ENCODE measurements at regions not wholly inside any gene's neighbourhood (a gene's known extent, or its start where the extent isn't known, plus 50 kb on each side); places are given as distances from the start of the nearest gene placed in this dataset.

DNA sequence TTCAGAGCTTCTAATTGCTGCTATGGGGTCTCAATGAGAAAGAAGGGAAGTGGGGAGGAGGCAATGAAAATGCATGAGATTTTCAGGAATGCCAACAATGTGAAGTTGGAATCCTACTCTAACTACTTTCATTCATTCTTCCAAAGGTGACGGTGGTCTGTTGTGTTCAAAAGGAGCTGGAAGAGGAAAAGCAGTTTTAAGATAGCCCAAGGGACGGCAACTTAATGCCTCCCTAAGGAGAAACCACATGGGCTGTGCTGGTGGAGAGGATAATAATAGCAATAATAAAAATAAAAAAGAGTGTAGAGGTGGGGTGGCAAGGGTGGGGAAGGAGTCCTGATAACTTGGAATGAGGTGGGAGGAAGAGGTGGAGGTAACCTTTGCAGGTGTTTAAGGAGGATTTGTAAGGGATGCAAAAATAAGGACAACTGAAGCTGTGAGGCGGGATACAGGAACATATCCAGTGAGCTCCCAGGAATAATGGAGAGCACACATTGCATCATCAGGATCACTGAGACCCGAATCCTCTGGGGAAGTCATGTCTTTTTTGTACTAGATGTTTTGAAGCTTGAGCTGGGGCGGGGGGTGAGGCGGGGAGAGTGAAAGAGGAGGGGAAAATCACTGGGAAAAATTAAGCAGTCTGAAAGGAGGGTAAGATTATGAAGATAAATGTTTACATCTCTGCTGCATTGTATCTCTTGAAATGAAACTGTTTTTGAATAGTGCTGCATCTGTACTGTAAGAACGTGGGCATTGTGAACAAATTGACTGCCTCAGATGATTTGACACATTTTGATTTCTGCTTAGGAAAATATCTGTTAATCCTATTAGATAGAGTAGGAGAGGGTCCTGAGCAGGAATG, 120.1 kb upstream of the TMEM161B start:
- TF ChIP-seq, protein P1, sequence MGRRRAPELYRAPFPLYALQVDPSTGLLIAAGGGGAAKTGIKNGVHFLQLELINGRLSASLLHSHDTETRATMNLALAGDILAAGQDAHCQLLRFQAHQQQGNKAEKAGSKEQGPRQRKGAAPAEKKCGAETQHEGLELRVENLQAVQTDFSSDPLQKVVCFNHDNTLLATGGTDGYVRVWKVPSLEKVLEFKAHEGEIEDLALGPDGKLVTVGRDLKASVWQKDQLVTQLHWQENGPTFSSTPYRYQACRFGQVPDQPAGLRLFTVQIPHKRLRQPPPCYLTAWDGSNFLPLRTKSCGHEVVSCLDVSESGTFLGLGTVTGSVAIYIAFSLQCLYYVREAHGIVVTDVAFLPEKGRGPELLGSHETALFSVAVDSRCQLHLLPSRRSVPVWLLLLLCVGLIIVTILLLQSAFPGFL (CRISPR knock-in tag; IDR thresholded peaks at IDR 0.05; ENCODE audit: borderline replicate concordance) = no peak
- TF ChIP-seq, protein P2, sequence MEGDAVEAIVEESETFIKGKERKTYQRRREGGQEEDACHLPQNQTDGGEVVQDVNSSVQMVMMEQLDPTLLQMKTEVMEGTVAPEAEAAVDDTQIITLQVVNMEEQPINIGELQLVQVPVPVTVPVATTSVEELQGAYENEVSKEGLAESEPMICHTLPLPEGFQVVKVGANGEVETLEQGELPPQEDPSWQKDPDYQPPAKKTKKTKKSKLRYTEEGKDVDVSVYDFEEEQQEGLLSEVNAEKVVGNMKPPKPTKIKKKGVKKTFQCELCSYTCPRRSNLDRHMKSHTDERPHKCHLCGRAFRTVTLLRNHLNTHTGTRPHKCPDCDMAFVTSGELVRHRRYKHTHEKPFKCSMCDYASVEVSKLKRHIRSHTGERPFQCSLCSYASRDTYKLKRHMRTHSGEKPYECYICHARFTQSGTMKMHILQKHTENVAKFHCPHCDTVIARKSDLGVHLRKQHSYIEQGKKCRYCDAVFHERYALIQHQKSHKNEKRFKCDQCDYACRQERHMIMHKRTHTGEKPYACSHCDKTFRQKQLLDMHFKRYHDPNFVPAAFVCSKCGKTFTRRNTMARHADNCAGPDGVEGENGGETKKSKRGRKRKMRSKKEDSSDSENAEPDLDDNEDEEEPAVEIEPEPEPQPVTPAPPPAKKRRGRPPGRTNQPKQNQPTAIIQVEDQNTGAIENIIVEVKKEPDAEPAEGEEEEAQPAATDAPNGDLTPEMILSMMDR (IDR thresholded peaks at IDR 0.05) = no peak
- TF ChIP-seq ZBTB43 (CRISPR knock-in tag; IDR thresholded peaks at IDR 0.05) (no peak), ETV6 (CRISPR knock-in tag; IDR thresholded peaks at IDR 0.05) (no peak), ATF6 (CRISPR knock-in tag; IDR thresholded peaks at IDR 0.05) (no peak), ZNF121 (CRISPR knock-in tag; IDR thresholded peaks at IDR 0.05) (no peak), ZNF512 (CRISPR knock-in tag; IDR thresholded peaks at IDR 0.05; ENCODE audit: borderline replicate concordance) (no peak), ZNF263 (CRISPR knock-in tag; IDR thresholded peaks at IDR 0.05; ENCODE audit: low read depth) (no peak), ZNF317 (CRISPR knock-in tag; IDR thresholded peaks at IDR 0.05; ENCODE audit: borderline replicate concordance, low read depth) (no peak), ESRRA (CRISPR knock-in tag; IDR thresholded peaks at IDR 0.05; ENCODE audit: borderline replicate concordance) (no peak), USF2 (CRISPR knock-in tag; IDR thresholded peaks at IDR 0.05) (no peak), SP1 (CRISPR knock-in tag; conservative IDR thresholded peaks at IDR 0.05) (no peak), RELA (CRISPR knock-in tag; IDR thresholded peaks at IDR 0.05; ENCODE audit: borderline replicate concordance) (no peak)
- TF ChIP-seq, protein P3, sequence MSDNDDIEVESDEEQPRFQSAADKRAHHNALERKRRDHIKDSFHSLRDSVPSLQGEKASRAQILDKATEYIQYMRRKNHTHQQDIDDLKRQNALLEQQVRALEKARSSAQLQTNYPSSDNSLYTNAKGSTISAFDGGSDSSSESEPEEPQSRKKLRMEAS (CRISPR knock-in tag; IDR thresholded peaks at IDR 0.05) = no peak
